Upper lobe of left lung (tissue), 6 donors: ENCODE measurements at regions not wholly inside any gene's neighbourhood (a gene's known extent, or its start where the extent isn't known, plus 50 kb on each side); places are given as distances from the start of the nearest gene placed in this dataset.
"Not testable (repeated sequence)": the region's sequence is repeated elsewhere in the genome, so short reads cannot be mapped to it uniquely, and the experiment has no call there.

Experiments used
- ATAC-seq, 2 donors: fragments of 200-7000 bp; cut with Tn5 transposase; one replicate each; pipeline ENCODE4 v1.9.1; 2022; ENCODE audit warnings: mild to moderate bottlenecking in 2 of 2, moderate library complexity in 2 of 2; ENCODE audit not compliant: low FRiP score in 2 of 2
- DNase-seq, 2 donors: peaks; one replicate each; pipeline ENCODE4 v3.0.0-alpha.2; 2019 to 2020
- H3K27ac ChIP-seq, 4 donors: fragments of 200-600 bp; sonication (generic); one replicate each; pipeline ENCODE4 v1.5.1; 2016 to 2019
- H3K27me3 ChIP-seq, 4 donors: fragments of 200-600 bp; sonication (generic); one replicate each; pipeline ENCODE4 v1.5.1; 2017 to 2019
- H3K36me3 ChIP-seq, 4 donors: fragments of 200-600 bp; sonication (generic); one replicate each; pipeline ENCODE4 v1.5.1; 2016 to 2019
- H3K4me1 ChIP-seq, 4 donors: fragments of 200-600 bp; sonication (generic); one replicate each; pipeline ENCODE4 v1.5.1; 2018 to 2019
- H3K4me3 ChIP-seq, 4 donors: fragments of 200-600 bp; sonication (generic); one replicate each; pipeline ENCODE4 v1.5.1; 2017 to 2019; ENCODE audit warnings: mild to moderate bottlenecking in 2 of 4, moderate library complexity in 1 of 4
- H3K9me3 ChIP-seq, 4 donors: fragments of 200-600 bp; sonication (generic); one replicate each; pipeline ENCODE4 v1.5.1; 2018 to 2019
- CTCF ChIP-seq, 6 experiments: fragments of 450-650 bp in 4 of 6; fragments of 200-600 bp in 2 of 6; sonication (generic) in 2 of 6; IDR thresholded peaks; one replicate each; pipeline ENCODE4 v1.5.1; 2016 to 2019; ENCODE audit warnings: antibody characterized with exemption in 6 of 6
- EP300 ChIP-seq, 4 donors: sonication (generic); formaldehyde crosslinking; IDR thresholded peaks; one replicate each; pipeline ENCODE4 v1.5.1; 2017; ENCODE audit warnings: antibody characterized with exemption in 4 of 4, control low read depth in 2 of 4
- POLR2A ChIP-seq, 4 donors: fragments of 450-650 bp; IDR thresholded peaks; one replicate each; pipeline ENCODE4 v1.5.1; 2016 to 2017; ENCODE audit warnings: antibody characterized with exemption in 4 of 4, mild to moderate bottlenecking in 2 of 4
- POLR2AphosphoS5 ChIP-seq, 2 donors: sonication (generic); formaldehyde crosslinking; IDR thresholded peaks; one replicate each; pipeline ENCODE4 v1.5.1; 2017; ENCODE audit warnings: antibody characterized with exemption in 2 of 2
- WGBS, 2 donors: methylation state at CpG; one replicate each; pipeline ENCODE4 v1.1.5; 2017 to 2018; 5-methylcytosine and 5-hydroxymethylcytosine counted together
- donor health status: DM: no; HTN: no; CAD: no; lungs with moderate emphysema.
- donor health status: DM: no; HTN: yes; CAD: no; lungs with severe emphysema.

GRCh38 chr5:98319299-98320011 is 454.0 kb upstream of the RGMB start:
- Histone ChIP-seq H3K4me3 (no peak overlapping the region), H3K27me3 (no peaks in the 10 kb centered on the region), H3K4me1 (no peaks in the 10 kb centered on the region), H3K9me3 (no peaks in the 10 kb centered on the region), H3K27ac (no peak overlapping the region), H3K36me3 (no peaks in the 10 kb centered on the region)
- TF ChIP-seq EP300 (IDR thresholded peaks at IDR 0.05) (no peak), POLR2AphosphoS5 (IDR thresholded peaks at IDR 0.05) (no peak), POLR2A (IDR thresholded peaks at IDR 0.05) (no peak), CTCF (IDR thresholded peaks at IDR 0.05) (no peak)
- DNase-seq, result no peak
- WGBS, 2 donors, result 86 to 88% methylated on average over 7 of the region's 7 CpGs
- no peak for ATAC-seq

- WGBS, 2 donors, result 45 to 67% methylated on average over 2 of the region's 2 CpGs
- ATAC-seq, result no peak
- TF ChIP-seq EP300 (IDR thresholded peaks at IDR 0.05) (no peak), POLR2AphosphoS5 (IDR thresholded peaks at IDR 0.05) (no peak), CTCF (IDR thresholded peaks at IDR 0.05) (no peak), POLR2A (IDR thresholded peaks at IDR 0.05) (no peak)
- no peaks in the 10 kb centered on the region for H3K9me3 ChIP-seq
- DNase-seq, result no peak
- no peaks in the 10 kb centered on the region for H3K4me1 ChIP-seq
- no peak overlapping the region for H3K27ac ChIP-seq
- no peaks in the 10 kb centered on the region for H3K36me3 ChIP-seq
- no peak overlapping the region for H3K4me3 ChIP-seq
- H3K27me3 ChIP-seq, result no peaks in the 10 kb centered on the region
Observed at GRCh38 chr5:98320343-98320742, 453.1 kb upstream of the RGMB start.

GRCh38 chr5:98321361-98321760 is 452.1 kb upstream of the RGMB start:
- DNase-seq (no peak), ATAC-seq (no peak)
- no peaks in the 10 kb centered on the region for H3K4me1 ChIP-seq
- H3K9me3 ChIP-seq, result no peaks in the 10 kb centered on the region
- 83 to 89% methylated on average over 3 of the region's 3 CpGs for WGBS, 2 donors
- no peak overlapping the region for H3K27ac ChIP-seq
- H3K36me3 ChIP-seq, result no peaks in the 10 kb centered on the region
- TF ChIP-seq POLR2AphosphoS5 (IDR thresholded peaks at IDR 0.05), result no peak
- no peak for TF ChIP-seq EP300 (IDR thresholded peaks at IDR 0.05)
- no peak for TF ChIP-seq CTCF (IDR thresholded peaks at IDR 0.05)
- TF ChIP-seq POLR2A (IDR thresholded peaks at IDR 0.05), result no peak
- no peak overlapping the region for H3K4me3 ChIP-seq
- no peaks in the 10 kb centered on the region for H3K27me3 ChIP-seq

- H3K36me3 ChIP-seq, DNase-seq, H3K27ac ChIP-seq, H3K4me3 ChIP-seq, ATAC-seq, H3K27me3 ChIP-seq, H3K9me3 ChIP-seq, H3K4me1 ChIP-seq: not testable (repeated sequence)
- 58 to 71% methylated on average over 3 of the region's 3 CpGs for WGBS, 2 donors
Observed at GRCh38 chr5:98325187-98325586, 448.3 kb upstream of the RGMB start.

DNA sequence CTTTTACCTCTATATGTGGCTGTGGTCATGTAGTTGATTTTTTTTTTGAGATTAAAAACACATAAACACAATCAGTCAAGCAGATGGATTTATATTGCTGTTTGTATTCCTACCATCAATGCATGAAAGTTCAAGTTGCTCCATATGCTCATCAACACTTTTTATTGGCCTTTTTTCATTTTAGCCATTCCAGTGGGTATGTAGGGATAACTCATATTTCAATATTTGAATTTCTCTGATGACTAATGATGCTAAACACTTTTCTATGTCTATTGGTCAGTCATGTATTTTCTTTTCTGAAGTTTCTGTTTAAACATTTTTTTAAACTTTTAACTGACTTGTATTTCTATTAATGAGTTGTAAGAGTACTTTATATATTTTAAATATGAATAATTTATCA is 445.4 kb upstream of the RGMB start:
- ATAC-seq, result no peak
- TF ChIP-seq EP300 (IDR thresholded peaks at IDR 0.05), result no peak
- TF ChIP-seq POLR2A (IDR thresholded peaks at IDR 0.05), result no peak
- Histone ChIP-seq H3K4me1 (no peaks in the 10 kb centered on the region), H3K27ac (no peak overlapping the region), H3K9me3 (no peaks in the 10 kb centered on the region), H3K27me3 (no peaks in the 10 kb centered on the region), H3K4me3 (no peak overlapping the region), H3K36me3 (no peaks in the 10 kb centered on the region)
- no peak for DNase-seq

DNA sequence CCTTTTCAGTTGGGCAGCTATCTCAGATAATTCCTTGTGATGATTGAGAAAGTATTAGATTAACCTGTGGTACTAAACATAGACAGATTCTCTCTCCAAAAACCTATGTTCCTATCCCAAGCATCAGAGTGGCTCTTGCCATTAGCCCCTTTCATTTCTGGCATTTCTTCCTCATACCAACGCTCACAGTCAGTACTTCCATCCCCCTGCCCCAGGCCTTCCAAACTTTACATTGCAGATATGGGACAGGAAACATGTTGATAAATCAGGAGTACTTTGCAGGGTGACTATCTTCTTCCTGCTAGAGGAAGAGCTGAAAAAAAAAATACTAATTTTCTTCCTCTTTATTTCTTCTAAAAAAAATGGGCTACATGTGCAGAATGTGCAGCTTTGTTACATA is 442.6 kb upstream of the RGMB start:
- Histone ChIP-seq H3K4me3 (no peak overlapping the region), H3K9me3 (no peaks in the 10 kb centered on the region), H3K4me1 (no peaks in the 10 kb centered on the region), H3K27ac (no peak overlapping the region), H3K27me3 (no peaks in the 10 kb centered on the region), H3K36me3 (no peaks in the 10 kb centered on the region)
- WGBS, 2 donors, result 25% methylated on average over 1 of the region's 1 CpG
- ATAC-seq (no peak), DNase-seq (no peak)
- no peak for TF ChIP-seq EP300 (IDR thresholded peaks at IDR 0.05)
- no peak for TF ChIP-seq CTCF (IDR thresholded peaks at IDR 0.05)
- no peak for TF ChIP-seq POLR2AphosphoS5 (IDR thresholded peaks at IDR 0.05)
- TF ChIP-seq POLR2A (IDR thresholded peaks at IDR 0.05), result no peak
